ENCODE measurements at regions not wholly inside any gene's neighbourhood (a gene's known extent, or its start where the extent isn't known, plus 50 kb on each side); places are given as distances from the start of the nearest gene placed in this dataset.

- DNase-seq, result no peak
Measured at GRCh38 chr14:100955201-100955600, 51.7 kb upstream of the RTL1 start.

GRCh38 chr14:100962494-100962893, 59.0 kb upstream of the RTL1 start:
- no peak for DNase-seq

GRCh38 chr14:100965296-100965695, 61.8 kb upstream of the RTL1 start:
- no peak for DNase-seq

- DNase-seq, result no peak
Measured at GRCh38 chr14:100967178-100967577, 63.7 kb upstream of the RTL1 start.

GRCh38 chr14:100967930-100968329, 64.4 kb upstream of the RTL1 start:
- DNase-seq, result no peak

- no peak for DNase-seq
Measured at GRCh38 chr14:100972118-100972897, 68.8 kb upstream of the RTL1 start.

- no peak for DNase-seq
Measured at GRCh38 chr14:100975671-100976070, 72.1 kb upstream of the RTL1 start.

- no peak for DNase-seq
Measured at GRCh38 chr14:100979079-100979478, 75.6 kb upstream of the RTL1 start.

GRCh38 chr14:100979780-100980179, 76.3 kb upstream of the RTL1 start:
- DNase-seq, result no peak

- DNase-seq, result no peak
Measured at GRCh38 chr14:100980823-100981222, 77.3 kb upstream of the RTL1 start.

GRCh38 chr14:100981809-100982208, 78.3 kb upstream of the RTL1 start:
- no peak for DNase-seq

- DNase-seq, result no peak
Measured at GRCh38 chr14:100982353-100982752, 78.8 kb upstream of the RTL1 start.

- no peak for DNase-seq
Measured at GRCh38 chr14:100982762-100983161, 79.2 kb upstream of the RTL1 start.

- DNase-seq, result no peak
Measured at GRCh38 chr14:100983710-100984109, 80.2 kb upstream of the RTL1 start.

GRCh38 chr14:100988011-100988410, 84.5 kb upstream of the RTL1 start:
- DNase-seq, result no peak

GRCh38 chr14:100988411-100988900, 84.9 kb upstream of the RTL1 start:
- DNase-seq, result no peak

- DNase-seq, result no peak
Measured at GRCh38 chr14:100988956-100989355, 85.4 kb upstream of the RTL1 start.

- DNase-seq, result no peak
Measured at GRCh38 chr14:100989924-100990323, 86.4 kb upstream of the RTL1 start.

GRCh38 chr14:100994082-100994481, 90.6 kb upstream of the RTL1 start:
- DNase-seq, result no peak

- no peak for DNase-seq
Measured at GRCh38 chr14:100994756-100995330, 91.3 kb upstream of the RTL1 start.

GRCh38 chr14:101000711-101001250, 97.3 kb upstream of the RTL1 start:
- no peak for DNase-seq

GRCh38 chr14:101001311-101002069, 98.0 kb upstream of the RTL1 start:
- no peak for DNase-seq

- DNase-seq, result no peak
Measured at GRCh38 chr14:101002738-101003137, 99.2 kb upstream of the RTL1 start.

GRCh38 chr14:101004176-101004575, 100.7 kb upstream of the RTL1 start:
- DNase-seq, result no peak
